OCI-M2 (cell line): ENCODE measurements at regions not wholly inside any gene's neighbourhood (a gene's known extent, or its start where the extent isn't known, plus 50 kb on each side); places are given as distances from the start of the nearest gene placed in this dataset.

ENCODE experiments used
- DNase-seq: peaks from one replicate; lab custom pipeline; 2025; ENCODE audit not compliant: unreplicated experiment; lab: John Stamatoyannopoulos, UW

DNA sequence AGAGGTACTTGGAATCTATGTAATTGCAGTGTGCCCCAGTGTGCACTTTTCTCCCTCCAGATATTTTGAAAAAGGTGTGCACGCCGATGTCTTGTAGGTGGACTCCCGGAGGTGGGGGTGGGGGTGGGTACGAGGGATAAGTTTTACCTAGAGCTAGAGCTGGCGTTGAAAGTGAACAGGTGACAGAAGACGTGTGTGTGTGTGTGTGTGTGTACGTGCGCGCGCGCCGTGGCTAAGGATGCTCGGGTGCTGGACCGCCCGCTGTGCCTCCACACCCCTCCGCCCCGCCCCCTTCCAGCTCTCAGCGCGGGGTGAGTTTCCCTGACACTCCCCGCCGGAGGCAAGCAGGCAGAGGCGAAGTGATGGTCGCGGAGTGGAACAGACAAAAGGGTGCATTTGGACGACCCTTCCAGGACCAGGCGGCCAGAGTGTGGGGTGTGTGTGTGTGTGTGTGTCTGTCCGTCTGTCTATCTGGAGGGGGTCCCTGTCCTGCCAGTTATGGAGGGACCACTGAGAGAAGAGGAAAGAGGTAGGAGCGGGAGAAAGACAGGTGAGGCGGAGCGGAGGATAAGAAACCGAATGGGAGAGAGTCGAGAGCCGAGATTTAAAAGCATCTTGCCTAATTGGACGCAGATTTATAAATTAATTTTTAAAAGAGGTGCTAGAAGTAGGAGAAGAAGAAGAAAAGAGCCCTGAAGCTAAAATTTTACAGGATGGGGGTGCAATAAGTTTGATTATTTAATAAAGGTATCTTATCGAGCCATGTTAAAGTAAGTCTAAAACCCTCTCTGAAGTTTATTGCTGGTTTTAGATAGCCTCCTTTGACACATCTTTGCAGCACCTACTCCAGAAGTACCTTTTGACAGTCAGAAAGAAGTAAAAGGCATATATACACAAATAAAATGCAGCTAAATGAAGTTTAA, 335.8 kb upstream of the THRB start:
- DNase-seq, result no peak

DNA sequence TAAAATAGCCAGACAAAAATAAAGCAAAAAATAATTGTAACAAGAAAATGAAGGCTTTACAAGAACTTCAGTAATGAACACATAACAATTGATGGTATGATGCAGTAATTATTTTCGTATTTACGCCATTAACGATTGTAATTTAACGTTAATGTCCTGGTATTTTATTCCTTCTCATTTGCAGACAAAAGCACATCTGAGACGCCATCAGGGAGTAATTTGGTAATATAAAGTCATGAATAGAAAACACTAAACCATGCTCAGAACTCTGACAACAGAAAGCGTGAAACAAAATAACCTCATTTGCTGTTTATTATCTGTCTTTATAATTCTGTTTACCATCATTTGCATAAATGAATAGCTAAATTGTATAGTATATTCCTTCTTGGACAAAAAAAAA, 336.6 kb upstream of the THRB start:
- no peak for DNase-seq

DNA sequence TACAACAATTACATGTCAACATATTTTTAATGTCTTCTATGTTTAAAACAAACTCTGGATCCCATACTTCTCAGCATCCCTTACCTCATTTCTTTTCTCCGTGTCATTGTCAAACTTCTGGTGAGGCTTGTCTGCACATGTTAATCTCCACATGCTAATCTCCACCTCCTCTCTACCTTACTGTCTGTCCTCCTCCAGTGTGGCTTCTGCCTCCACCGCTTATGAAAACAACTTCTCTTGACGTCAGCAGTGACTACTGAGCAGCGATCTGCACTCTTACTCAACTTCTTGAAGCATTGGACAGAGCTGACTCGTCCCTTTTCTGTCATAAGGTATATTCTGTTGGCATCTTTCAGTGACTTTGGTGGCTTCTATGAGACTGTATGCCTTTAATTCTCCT, 338.2 kb upstream of the THRB start:
- DNase-seq, result no peak

DNA sequence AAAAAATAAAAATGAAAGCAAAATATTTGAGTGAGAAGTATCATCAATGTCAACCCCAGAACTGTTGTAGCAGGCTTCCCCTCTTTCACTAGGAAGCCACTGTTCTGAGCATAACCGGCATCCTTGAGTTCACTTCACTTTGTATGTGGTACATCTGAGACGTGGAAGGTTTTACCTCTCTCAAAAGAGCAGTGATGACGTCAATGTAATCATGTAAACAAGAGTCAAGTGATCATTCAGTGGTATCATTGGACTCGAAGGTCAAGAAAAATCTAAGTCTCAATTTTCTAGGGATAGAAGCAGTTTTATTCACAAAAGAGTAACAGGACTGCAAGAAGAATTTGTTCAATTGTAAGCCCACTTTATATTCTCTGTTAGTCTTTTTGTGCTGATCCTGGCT, 339.8 kb upstream of the THRB start:
- no peak for DNase-seq

DNA sequence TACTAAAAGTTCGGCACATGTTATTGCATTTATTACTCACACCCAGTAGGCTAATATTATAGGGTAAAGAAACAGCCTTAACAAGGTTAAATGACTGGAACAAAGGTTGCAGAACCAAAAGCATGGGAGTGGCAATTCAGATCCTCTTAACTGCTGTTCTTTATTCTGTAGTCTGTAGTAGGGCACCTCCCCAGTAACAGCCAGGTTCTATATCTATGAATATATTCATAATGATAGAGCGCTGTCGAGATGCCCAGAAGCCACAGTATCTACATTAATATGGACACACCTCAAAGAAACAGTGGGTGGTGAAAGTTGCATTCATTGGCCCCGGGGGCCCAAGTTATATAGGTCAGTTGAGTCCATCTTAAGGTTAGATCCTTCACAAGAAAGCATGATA, 340.9 kb upstream of the THRB start:
- no peak for DNase-seq

DNA sequence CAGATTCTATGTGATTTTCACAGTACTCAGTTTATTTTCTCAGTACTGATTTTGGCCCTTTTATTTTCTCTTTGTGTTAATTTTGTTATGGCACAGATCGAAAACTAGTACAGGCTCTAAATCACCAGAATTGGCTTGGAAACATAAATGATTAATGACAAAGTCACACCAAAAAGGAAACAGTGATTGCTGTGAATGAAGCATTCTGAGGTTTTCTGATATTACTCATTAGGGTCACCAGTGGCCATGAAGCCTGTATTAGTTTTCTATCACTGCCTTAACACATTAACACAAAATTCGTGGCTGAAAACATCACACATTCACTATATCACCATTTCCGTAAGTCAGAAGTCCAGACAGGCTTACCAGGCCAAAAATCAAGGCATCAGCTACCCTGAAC, 343.0 kb upstream of the THRB start:
- no peak for DNase-seq

DNA sequence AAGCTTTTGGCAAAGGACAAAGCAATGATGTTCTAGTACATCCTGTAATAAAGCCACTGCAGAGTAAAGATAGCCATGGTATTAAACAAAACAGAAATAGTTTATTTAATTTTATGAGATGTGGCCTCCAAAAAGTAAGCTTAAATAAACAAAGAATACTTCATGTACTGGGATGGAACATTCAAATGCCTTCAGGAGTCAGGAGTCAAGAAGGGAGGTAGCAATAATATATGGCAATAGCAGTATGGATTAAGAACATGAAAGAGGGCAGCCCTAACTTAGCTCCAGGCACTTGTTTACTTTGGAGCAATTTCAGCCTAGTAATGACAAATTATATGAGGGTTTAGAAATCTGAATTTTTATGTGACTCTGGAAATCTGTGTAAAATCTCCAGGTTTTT, 343.9 kb upstream of the THRB start:
- no peak for DNase-seq

DNA sequence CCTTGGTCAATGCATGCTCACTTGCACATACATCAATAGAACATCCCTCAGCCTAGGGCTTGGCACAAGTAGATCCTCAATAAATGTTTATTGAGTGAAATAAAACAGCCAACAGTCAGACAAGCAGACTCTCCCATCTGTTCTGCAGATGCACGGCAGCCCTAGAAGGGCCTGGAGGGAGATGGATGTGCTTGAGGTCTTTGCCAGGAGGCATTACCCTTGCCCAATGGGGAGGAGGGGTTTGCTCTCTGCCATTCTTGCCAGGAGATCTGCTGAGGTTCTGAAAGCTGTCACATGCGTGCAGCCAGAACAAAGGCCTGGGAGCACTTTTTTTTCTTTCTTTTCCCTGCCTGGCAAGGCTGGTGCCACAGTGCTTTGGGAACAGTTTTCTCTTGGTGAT, 349.3 kb upstream of the THRB start:
- no peak for DNase-seq

DNA sequence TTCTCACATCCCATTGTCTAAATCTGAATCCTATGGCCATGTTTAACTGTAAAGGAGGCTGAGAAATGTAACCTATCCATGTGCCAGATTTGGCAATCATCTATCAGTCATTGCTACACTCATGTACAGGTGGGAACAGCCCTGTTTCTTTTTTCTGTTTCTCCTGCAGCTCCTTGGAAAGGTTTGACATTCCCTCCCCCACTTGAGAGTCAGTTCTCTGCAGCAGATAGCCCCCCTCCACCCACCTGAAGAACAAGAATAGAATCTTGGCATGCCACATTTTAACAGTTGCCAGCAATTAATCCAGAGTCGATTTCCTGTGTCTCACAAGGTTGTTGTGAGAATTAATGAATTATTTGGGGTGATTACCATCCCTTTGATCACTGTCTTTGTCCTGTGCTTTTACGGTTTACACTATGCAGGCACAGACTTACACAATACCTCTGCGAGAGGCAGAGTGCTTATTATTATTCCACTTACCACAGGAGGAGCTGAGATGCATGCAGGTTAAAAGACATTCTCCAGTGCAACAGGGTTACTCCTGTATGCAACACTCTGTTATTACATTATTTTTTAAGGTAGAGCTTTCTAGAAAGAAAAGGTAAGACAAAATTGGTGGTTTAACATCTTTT, 351.0 kb upstream of the THRB start:
- no peak for DNase-seq

DNA sequence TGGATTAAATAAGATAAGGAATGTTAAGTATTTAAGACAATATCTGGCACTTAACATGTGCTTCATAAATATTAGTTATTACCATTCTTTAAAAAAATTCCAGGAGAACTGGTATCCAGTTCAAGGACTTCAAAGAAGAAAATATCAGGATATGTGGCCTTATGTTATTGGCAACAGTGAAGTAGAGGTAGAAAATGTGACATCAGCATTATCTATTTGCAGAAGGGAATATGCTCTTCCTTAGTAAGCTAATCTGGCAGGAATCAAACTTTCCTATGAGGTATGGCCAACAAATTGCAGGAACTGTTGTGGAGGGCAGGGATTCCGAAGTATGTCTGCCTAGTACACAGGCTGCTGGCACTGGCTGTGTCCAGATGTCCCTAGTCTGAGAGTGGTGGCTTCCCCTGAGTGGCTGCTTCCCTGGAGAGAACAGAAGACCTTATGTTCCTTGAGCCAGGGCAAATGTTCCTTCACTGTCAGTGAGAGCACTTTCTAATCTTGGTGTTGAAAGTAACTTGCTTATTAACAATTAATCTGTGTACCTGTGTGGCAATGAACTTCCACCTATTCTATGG, 351.7 kb upstream of the THRB start:
- DNase-seq, result no peak

DNA sequence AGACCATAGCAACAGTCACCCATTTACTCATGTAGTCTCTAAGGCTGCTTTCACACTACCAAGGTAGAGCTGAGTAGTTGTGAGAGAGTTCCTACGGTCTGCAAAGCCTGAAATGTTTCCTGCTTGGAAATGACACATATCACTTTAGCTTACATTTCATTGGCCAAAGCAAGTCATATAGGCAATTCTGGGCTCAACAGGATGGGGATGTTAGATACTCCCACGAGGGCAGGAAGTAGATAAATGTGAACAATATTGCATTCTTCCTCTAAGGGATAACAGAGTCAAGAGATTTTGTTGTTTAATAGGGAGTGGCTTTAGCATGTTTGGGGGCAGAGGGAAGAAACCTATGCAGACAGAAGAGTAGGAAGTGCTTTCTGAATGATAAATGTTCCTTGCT, 355.6 kb upstream of the THRB start:
- DNase-seq, result no peak

DNA sequence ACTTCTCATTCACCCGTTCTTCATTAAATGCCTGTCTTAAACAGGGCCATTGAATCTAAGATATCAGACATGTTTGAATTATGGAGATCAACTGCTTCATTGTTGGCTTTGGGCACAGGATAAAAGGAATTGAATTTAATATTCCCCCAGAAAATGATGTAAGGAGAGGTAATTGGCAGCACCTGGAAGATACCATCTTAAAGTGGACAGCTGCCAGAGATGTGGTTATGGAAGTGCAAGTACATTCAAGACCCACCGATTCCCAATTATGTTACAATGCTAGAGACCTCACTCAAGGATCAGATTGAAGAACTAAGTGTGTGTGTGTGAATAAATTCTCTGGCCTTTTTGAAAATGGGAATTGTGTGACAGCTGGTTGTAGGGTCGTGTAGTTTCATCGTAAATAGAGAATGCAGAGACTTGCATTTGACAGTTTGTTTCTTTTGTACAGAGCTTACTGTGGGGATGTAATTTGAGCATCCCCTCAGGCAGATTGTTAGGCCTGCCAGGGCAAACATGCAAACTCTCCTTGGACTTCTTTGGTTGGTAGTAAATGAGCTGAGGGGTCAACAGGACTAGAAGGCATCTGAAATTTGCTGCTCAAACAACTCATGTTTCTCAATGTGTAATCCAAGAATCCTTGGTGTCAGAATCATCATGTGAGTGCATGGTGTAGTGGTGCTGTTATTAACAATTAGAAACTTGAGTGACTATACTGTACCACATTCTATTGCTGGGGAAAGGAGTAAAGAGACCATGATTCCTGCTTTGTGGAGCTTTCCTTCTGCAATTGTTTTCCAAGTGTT, 359.2 kb upstream of the THRB start:
- no peak for DNase-seq

DNA sequence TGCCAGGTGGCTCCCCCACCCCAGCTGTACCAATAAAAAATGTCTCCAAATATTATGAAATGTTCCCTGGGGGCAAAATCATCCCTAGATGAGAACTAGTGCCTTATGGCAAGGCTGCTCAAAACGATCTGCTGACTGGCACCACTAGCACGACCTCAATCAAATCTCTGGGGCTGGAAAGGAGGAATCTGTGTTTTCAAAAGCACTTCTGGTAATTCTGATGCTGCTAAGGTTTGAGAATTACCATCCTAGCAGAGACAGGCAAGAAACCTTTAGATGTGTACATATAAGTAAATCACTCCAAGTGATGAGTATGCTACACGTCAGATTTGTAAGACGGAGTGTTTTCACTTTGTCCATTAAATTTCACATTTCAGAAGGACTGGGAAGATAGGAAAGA, 360.1 kb upstream of the THRB start:
- DNase-seq, result no peak

DNA sequence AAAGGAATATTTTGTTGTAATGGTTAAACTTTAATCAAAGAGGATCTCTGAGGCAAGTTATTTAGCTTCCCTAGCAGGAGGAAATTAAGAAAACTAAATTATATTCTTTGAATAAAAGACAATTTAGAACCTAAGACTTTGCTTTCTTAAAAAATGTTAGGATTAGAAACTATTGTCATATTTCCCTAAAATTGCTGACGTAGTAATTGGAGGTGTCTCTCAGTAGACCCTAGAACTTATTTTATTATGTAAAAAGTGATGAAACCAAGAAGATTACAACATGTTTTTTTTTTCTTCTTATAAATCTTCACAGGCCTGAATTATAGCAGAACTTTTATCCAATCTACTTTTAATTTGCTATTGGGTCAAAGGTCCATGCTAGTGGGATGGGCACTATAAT, 363.3 kb upstream of the THRB start:
- DNase-seq, result no peak

DNA sequence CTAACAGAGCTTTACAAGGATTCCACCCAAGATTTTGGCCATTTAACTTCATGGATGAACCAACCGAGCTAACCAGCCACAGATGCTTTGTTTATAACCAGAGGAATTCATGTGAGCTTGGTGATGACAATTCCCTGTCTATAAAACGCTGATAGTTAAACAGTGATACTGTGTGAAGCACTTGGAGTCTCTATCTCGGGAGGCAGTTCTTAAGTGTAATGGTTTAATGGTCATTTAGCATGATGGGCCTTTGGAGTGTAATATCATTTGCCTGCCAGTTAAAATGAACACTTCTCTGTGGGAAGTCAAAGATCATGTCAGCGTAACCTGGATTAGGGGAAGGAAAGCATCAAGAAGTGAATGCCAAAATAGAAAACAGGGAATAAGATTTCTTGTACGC, 368.6 kb upstream of the THRB start:
- no peak for DNase-seq

DNA sequence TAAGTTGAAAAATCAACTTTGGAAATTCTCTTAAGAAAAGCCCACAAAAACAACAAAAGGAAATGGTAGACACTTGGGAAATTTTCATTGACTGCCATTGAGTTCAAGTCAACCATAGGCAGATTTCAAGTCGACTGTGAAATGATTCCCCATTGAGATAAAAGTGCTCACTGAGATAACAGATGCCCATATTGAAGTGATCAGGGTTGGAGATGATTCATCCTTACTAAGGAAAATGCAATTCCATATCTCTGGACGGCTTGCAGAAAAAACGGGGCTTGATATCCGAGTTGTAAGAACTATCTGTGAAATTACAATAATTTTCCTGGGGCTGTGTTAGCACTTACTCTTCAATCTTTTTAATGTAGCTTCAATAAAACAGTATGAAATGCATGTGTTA, 373.1 kb upstream of the THRB start:
- DNase-seq, result no peak

DNA sequence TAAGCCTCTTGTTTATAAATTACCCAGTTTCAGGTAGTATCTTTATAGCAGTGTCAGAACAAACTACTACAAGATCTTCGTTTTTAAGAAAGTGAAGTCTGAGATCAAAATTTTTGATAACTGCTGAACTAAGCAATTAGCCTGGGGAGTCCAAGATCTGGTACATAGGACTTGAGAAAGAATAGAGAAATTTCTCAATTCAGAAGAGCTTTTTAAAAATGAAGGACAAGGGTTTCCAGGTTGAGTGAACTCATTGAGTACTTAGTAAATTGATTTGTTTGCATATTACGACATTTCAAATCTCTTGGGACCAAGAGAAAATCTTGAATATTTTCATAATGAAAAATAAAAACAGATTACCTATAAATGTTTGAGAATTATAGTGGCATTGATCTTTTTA, 386.6 kb upstream of the THRB start:
- DNase-seq, result no peak

DNA sequence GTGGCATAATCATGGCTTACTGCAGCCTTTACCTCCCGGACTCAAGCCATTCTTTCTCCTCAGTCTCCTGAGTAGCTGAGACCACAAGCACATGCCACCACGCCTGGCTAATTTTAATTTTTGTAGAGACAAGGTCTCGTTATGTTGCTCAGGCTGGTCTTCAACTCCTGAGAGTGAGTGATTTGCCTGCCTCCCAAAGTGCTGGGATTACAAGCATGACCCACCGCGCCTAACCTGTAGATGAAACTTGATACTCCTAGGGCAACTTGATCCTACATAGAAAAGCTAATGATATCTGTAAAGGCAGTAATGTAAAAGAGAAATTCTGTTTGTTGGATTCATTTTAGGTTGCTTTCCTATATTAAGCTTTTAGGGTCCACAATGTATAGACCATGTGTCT, 391.9 kb upstream of the THRB start:
- no peak for DNase-seq

DNA sequence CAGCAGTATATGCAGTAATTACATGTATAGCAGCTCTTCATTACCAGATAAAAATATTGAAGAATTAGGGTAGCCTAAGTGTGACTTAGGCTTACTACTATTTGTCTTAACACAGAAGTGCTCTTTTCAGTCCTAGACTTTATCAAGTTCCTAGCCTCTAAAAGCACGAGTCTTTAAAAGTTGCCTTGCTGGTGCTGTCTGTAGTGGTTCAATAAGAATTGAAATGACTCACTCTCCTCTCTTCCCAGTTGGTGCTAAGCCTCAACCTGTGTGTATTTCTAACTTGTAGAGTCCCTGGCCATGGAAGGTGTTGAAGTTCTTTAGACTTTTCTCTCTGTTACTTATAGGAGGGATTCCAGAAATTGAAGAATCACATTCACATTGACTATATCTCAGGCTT, 395.4 kb upstream of the THRB start:
- no peak for DNase-seq

DNA sequence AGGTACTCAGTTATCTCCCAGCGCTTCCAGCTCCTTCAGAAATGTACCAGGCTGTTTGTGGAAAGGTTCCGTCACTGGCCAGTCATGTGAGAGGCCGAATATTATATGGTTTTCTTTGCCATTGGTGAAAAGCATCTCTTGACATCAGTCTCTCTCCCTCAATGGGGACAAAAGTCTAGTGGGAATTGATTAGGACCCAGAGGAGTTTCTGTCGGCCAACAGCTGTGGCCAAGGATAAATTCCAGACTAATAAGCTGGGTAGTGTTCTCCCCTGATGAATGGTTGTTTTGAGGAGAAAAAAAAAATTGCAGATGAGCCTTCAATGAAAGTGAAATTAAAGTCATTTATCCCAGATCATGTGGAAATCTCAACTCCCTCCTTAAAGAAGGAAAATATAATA, 404.7 kb upstream of the THRB start:
- no peak for DNase-seq

DNA sequence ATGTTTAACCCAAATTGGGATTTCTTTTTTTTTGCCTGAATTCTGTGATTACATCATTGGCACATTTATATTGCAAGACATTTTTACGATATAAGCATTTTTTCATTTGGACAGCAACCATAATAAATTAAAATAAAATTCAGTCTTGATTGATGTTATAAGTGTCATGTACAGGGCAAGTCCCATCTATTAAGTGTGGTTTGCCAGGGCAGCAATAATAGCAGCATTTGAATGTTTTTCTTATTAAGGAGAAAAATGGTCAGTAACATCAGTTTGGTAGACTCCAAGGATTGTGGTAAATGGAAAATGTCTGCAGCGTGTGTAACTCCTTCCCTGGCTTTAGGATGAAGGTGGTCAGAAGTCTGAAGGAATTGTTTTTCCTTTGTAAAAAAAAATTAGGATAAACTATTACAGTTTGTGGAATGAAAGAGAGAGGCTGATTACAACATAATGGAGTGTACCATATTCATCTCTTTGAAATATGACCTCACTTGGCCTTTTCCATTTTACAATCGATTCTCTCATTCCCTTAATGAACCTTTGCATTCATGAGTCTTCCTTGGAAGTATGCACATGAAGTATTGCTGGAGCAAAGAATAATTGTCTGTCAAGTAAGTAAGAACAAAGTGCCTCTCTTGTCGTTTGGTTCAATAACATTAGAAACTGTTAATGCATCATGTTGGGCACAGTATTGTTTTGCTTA, 405.4 kb upstream of the THRB start:
- no peak for DNase-seq
